HepG2 (cell line): ENCODE measurements at regions not wholly inside any gene's neighbourhood (a gene's known extent, or its start where the extent isn't known, plus 50 kb on each side); places are given as distances from the start of the nearest gene placed in this dataset.

Experiments
- ATAC-seq: fragments of 200-7000 bp; cut with Tn5 transposase; 3 replicates; pipeline ENCODE4 v1.9.1; 2020; ENCODE audit warnings: mild to moderate bottlenecking, moderate library complexity
- BruUV-seq: library from RNA; stranded (reverse); fragments of 400-500 nt; replicated peaks from 2 replicates; lab custom pipeline; 2021; lab: Mats Ljungman, UMichigan
- CTCF ChIA-PET: fragments of 300-600 bp; formaldehyde crosslinking; extraction: SDS; loops from one replicate; lab custom pipeline; 2021; ENCODE audit warnings: low total read pairs, inconsistent platforms, low intra/inter-chr PET ratio; lab: Yijun Ruan, JAX
- POLR2A ChIA-PET: fragments of 350-600 bp; sonication (Branson Sonifier 250); formaldehyde crosslinking; loops from one replicate; lab custom pipeline; 2020; ENCODE audit warnings: antibody characterized with exemption, inconsistent platforms; lab: Yijun Ruan, JAX
- DNase-seq: peaks from one replicate; pipeline ENCODE4 v3.0.0-alpha.2; 2015; ENCODE audit warnings: low spot score
- FAIRE-seq: peaks from 3 replicates; lab custom pipeline; 2011; peaks lifted over from hg19 to GRCh38; lab: Jason Lieb, UNC
- H2AFZ ChIP-seq: one replicate; pipeline ENCODE4 v1.6.1; 2011; ENCODE audit warnings: low read length, inconsistent platforms
- H3K27ac ChIP-seq: fragments of 300-600 bp; 3 replicates; pipeline ENCODE4 v1.8.0; 2011; ENCODE audit warnings: mixed run types, mild to moderate bottlenecking, mixed read lengths, low read length, inconsistent platforms; ENCODE audit not compliant: insufficient read depth; ENCODE audit errors: extremely low read length
- H3K27me3 ChIP-seq, 2 experiments: fragments of 200-600 bp in 1 of 2; 2 replicates in 1 of 2; 3 replicates in 1 of 2; pipeline versions ENCODE4 v1.6.0 to v1.8.0; 2011; ENCODE audit warnings: low read length in 2 of 2, mild to moderate bottlenecking in 2 of 2, moderate library complexity in 2 of 2, inconsistent platforms in 1 of 2; ENCODE audit not compliant: insufficient read depth in 2 of 2, control insufficient read depth in 1 of 2
- H3K36me3 ChIP-seq, 2 experiments: fragments of 200-600 bp in 1 of 2; replicated peaks in 1 of 2; 2 replicates in 1 of 2; 3 replicates in 1 of 2; pipeline versions ENCODE4 v1.5.1 to v1.8.0; 2011; ENCODE audit warnings: low read length in 2 of 2, inconsistent platforms in 1 of 2; ENCODE audit not compliant: insufficient read depth in 2 of 2, control insufficient read depth in 1 of 2
- H3K4me1 ChIP-seq: 2 replicates; pipeline ENCODE4 v1.5.1; 2012; ENCODE audit warnings: low read length, inconsistent platforms; ENCODE audit not compliant: insufficient read depth
- H3K4me2 ChIP-seq: 2 replicates; pipeline ENCODE4 v1.6.0; 2011; ENCODE audit warnings: low read depth, low read length, inconsistent platforms
- H3K4me3 ChIP-seq, 3 experiments: fragments of 200-600 bp in 1 of 3; sonication (generic), shearing (Covaris generic) in 1 of 3; replicated peaks in 1 of 3; 2 replicates each; pipeline ENCODE4 v1.5.1; 2011 to 2016; ENCODE audit warnings: low read length in 3 of 3, inconsistent platforms in 2 of 3, low read depth in 2 of 3, mild to moderate bottlenecking in 2 of 3, control low read depth in 1 of 3, mixed read lengths in 1 of 3; ENCODE audit not compliant: insufficient read depth in 1 of 3
- H3K79me2 ChIP-seq: one replicate; pipeline ENCODE4 v1.6.1; 2011; ENCODE audit warnings: low read length, inconsistent platforms; ENCODE audit not compliant: insufficient read depth
- H3K9ac ChIP-seq: 2 replicates; pipeline ENCODE4 v1.6.0; 2011; ENCODE audit warnings: mild to moderate bottlenecking, low read depth, low read length, inconsistent platforms; ENCODE audit not compliant: insufficient read depth
- H3K9me3 ChIP-seq: 2 replicates; pipeline ENCODE4 v1.5.1; 2012; ENCODE audit warnings: mild to moderate bottlenecking, low read length
- H4K20me1 ChIP-seq: 2 replicates; pipeline ENCODE4 v1.6.0; 2011; ENCODE audit warnings: inconsistent platforms, mild to moderate bottlenecking, low read length, moderate library complexity; ENCODE audit not compliant: insufficient read depth
- ATF1 ChIP-seq: IDR thresholded peaks from 2 replicates; pipeline ENCODE4 v1.6.1; 2016; ENCODE audit warnings: mild to moderate bottlenecking, control low read depth
- ATM ChIP-seq: fragments of 450-650 bp; IDR thresholded peaks from 2 replicates; pipeline ENCODE4 v1.7.1; 2017; ENCODE audit warnings: mild to moderate bottlenecking, borderline replicate concordance
- HNRNPLL ChIP-seq: fragments of 200-400 bp; formaldehyde crosslinking; IDR thresholded peaks from 2 replicates; pipeline ENCODE4 v1.6.1; 2017; ENCODE audit warnings: mild to moderate bottlenecking, low read depth, low read length; ENCODE audit not compliant: poor library complexity, severe bottlenecking
- MATR3 ChIP-seq: sonication (generic); formaldehyde crosslinking; IDR thresholded peaks from 2 replicates; pipeline ENCODE4 v1.4.0; 2020; ENCODE audit warnings: missing genetic modification reagents
- NR2F2 ChIP-seq: IDR thresholded peaks from 2 replicates; pipeline ENCODE4 v1.6.1; 2012; ENCODE audit warnings: low read depth, inconsistent platforms, borderline replicate concordance
- POLR2AphosphoS5 ChIP-seq: IDR thresholded peaks from 2 replicates; pipeline ENCODE4 v1.6.1; 2012; ENCODE audit warnings: low read depth, low read length
- RCOR2 ChIP-seq: IDR thresholded peaks from 2 replicates; pipeline ENCODE4 v1.6.1; 2016; ENCODE audit warnings: missing biosample characterization, missing genetic modification reagents
- SP4 ChIP-seq: sonication (generic); formaldehyde crosslinking; IDR thresholded peaks from 2 replicates; pipeline ENCODE4 v1.8.1; 2023; ENCODE audit warnings: mild to moderate bottlenecking, missing genetic modification reagents
- SUZ12 ChIP-seq: fragments of 150-350 bp; IDR thresholded peaks from 2 replicates; pipeline ENCODE4 v1.6.1; 2014; ENCODE audit warnings: low read depth, low read length
- TBX3 ChIP-seq: fragments of 450-650 bp; IDR thresholded peaks from 2 replicates; pipeline ENCODE4 v1.6.1; 2017; ENCODE audit warnings: antibody characterized with exemption, mild to moderate bottlenecking, inconsistent platforms, borderline replicate concordance
- TCF7L2 ChIP-seq: IDR thresholded peaks from 2 replicates; pipeline ENCODE4 v1.6.1; 2011; ENCODE audit warnings: mild to moderate bottlenecking, low read depth, low read length, moderate library complexity
- ZNF468 ChIP-seq: sonication (generic); formaldehyde crosslinking; IDR thresholded peaks from 2 replicates; pipeline ENCODE4 v1.8.0; 2022; ENCODE audit warnings: mild to moderate bottlenecking, moderate library complexity, missing genetic modification reagents
- ZSCAN12 ChIP-seq: sonication (generic); formaldehyde crosslinking; IDR thresholded peaks from 2 replicates; pipeline ENCODE4 v1.9.0; 2021; ENCODE audit warnings: mild to moderate bottlenecking, missing genetic modification reagents
- WGBS: methylation state at CpG from one replicate; pipeline ENCODE4 v1.1.6; 2017; ENCODE audit warnings: low lambda C conversion rate; 5-methylcytosine and 5-hydroxymethylcytosine counted together
- in situ Hi-C: cut with HindIII; loops from 2 replicates; pipeline ENCODE4 v1.10.0; 2017; ENCODE audit warnings: low pct_unique_long_range_greater_than_20kb; ENCODE audit not compliant: extremely low pct_ligation_motif_present
- intact Hi-C: fragments of 100-400 bp; cut with micrococcal nuclease; formaldehyde crosslinking; loops from one replicate; pipeline ENCODE4 v1.10.0; 2022; ENCODE audit not compliant: unreplicated experiment
- TF ChIP-seq, protein P1 (sequence below): sonication (generic); formaldehyde crosslinking; IDR thresholded peaks from 2 replicates; pipeline ENCODE4 v1.5.0; 2020; ENCODE audit warnings: mild to moderate bottlenecking, missing genetic modification reagents, borderline replicate concordance
- TF ChIP-seq, protein P2 (sequence below): sonication (generic); formaldehyde crosslinking; IDR thresholded peaks from 2 replicates; pipeline ENCODE4 v1.4.0; 2020; ENCODE audit warnings: missing genetic modification reagents
- TF ChIP-seq, protein P3 (sequence below): IDR thresholded peaks from 2 replicates; pipeline ENCODE4 v1.6.1; 2016
- TF ChIP-seq, protein P4 (sequence below): sonication (generic); IDR thresholded peaks from 2 replicates; pipeline ENCODE4 v1.6.1; 2016; ENCODE audit warnings: low read depth, borderline replicate concordance
- TF ChIP-seq, protein P5 (sequence below): sonication (generic); formaldehyde crosslinking; IDR thresholded peaks from 2 replicates; pipeline ENCODE4 v1.8.0; 2022; ENCODE audit warnings: mild to moderate bottlenecking, missing genetic modification reagents, moderate library complexity
- TF ChIP-seq, protein P6 (sequence below): sonication (generic); formaldehyde crosslinking; IDR thresholded peaks from 2 replicates; pipeline ENCODE4 v1.8.1; 2023; ENCODE audit warnings: mild to moderate bottlenecking, missing genetic modification reagents, borderline replicate concordance

DNA sequence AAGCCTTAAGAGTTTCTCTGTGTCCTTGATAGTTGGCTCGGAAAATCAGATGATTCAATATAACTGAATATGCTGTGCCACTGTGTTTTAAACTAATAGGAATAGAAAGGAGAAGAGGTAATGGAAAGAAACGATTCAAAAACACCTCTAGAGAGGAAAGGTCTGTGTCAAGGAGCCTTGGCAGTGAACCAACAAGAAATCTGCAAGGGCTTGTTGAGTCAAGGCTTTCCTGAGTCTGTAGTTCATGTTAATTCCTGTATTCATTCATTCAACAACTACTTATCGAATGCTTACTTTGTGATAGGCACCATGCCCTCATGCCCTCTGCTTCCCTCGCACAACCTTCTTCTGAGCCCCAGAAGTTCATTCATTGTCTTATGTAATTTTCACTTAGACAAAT is 336.0 kb downstream of the PDHA2 start:
- H3K9me3 ChIP-seq: no peaks in the 10 kb centered on the region
- ChIA-PET POLR2A (no interaction called here), CTCF (no interaction called here)
- H3K4me2 ChIP-seq: no peak overlapping the region
- no TSS peak for BruUV-seq
- in situ Hi-C loops (no loop called here), intact Hi-C loops (no loop called here)
- H3K4me3 ChIP-seq: no peak overlapping the region
- H3K27me3 ChIP-seq: no peaks in the 10 kb centered on the region
- 13% methylated on average over 4 of the region's 4 CpGs for WGBS
- no peaks in the 10 kb centered on the region for H4K20me1 ChIP-seq
- FAIRE-seq (no peak), ATAC-seq (no peak), DNase-seq (no peak)
- no peak overlapping the region for H2AFZ ChIP-seq
- no peak overlapping the region for H3K9ac ChIP-seq
- no peaks in the 10 kb centered on the region for H3K4me1 ChIP-seq
- TF ChIP-seq TCF7L2 (no peak), MATR3 (CRISPR knock-in tag) (no peak), ATM (no peak), ATF1 (CRISPR knock-in tag) (no peak), RCOR2 (no peak), HNRNPLL (no peak), SP4 (no peak), POLR2AphosphoS5 (no peak), NR2F2 (no peak), SUZ12 (no peak), TBX3 (no peak), ZNF468 (no peak), ZSCAN12 (no peak)
- TF ChIP-seq, protein P1, sequence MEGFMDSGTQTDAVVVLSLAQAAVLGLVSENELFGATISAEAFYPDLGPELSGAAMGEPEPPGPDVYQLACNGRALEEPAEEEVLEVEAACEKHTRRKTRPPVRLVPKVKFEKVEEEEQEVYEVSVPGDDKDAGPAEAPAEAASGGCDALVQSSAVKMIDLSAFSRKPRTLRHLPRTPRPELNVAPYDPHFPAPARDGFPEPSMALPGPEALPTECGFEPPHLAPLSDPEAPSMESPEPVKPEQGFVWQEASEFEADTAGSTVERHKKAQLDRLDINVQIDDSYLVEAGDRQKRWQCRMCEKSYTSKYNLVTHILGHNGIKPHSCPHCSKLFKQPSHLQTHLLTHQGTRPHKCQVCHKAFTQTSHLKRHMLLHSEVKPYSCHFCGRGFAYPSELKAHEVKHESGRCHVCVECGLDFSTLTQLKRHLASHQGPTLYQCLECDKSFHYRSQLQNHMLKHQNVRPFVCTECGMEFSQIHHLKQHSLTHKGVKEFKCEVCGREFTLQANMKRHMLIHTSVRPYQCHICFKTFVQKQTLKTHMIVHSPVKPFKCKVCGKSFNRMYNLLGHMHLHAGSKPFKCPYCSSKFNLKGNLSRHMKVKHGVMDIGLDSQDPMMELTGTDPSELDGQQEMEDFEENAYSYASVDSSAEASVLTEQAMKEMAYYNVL (CRISPR knock-in tag): no peak
- TF ChIP-seq, protein P2, sequence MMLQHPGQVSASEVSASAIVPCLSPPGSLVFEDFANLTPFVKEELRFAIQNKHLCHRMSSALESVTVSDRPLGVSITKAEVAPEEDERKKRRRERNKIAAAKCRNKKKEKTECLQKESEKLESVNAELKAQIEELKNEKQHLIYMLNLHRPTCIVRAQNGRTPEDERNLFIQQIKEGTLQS (CRISPR knock-in tag): no peak
- TF ChIP-seq, protein P3, sequence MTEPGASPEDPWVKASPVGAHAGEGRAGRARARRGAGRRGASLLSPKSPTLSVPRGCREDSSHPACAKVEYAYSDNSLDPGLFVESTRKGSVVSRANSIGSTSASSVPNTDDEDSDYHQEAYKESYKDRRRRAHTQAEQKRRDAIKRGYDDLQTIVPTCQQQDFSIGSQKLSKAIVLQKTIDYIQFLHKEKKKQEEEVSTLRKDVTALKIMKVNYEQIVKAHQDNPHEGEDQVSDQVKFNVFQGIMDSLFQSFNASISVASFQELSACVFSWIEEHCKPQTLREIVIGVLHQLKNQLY: no peak
- TF ChIP-seq, protein P4, sequence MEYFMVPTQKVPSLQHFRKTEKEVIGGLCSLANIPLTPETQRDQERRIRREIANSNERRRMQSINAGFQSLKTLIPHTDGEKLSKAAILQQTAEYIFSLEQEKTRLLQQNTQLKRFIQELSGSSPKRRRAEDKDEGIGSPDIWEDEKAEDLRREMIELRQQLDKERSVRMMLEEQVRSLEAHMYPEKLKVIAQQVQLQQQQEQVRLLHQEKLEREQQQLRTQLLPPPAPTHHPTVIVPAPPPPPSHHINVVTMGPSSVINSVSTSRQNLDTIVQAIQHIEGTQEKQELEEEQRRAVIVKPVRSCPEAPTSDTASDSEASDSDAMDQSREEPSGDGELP: no peak
- TF ChIP-seq, protein P5, sequence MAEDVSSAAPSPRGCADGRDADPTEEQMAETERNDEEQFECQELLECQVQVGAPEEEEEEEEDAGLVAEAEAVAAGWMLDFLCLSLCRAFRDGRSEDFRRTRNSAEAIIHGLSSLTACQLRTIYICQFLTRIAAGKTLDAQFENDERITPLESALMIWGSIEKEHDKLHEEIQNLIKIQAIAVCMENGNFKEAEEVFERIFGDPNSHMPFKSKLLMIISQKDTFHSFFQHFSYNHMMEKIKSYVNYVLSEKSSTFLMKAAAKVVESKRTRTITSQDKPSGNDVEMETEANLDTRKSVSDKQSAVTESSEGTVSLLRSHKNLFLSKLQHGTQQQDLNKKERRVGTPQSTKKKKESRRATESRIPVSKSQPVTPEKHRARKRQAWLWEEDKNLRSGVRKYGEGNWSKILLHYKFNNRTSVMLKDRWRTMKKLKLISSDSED (CRISPR knock-in tag): no peak
- TF ChIP-seq, protein P6, sequence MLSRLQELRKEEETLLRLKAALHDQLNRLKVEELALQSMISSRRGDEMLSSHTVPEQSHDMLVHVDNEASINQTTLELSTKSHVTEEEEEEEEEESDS (CRISPR knock-in tag): no peak
- H3K79me2 ChIP-seq: no peaks in the 10 kb centered on the region
- no peak overlapping the region for H3K27ac ChIP-seq
- no peaks in the 10 kb centered on the region for H3K36me3 ChIP-seq
